Suppressor macrophage treated with lipopolysaccharide for 4 hours (primary cell): ENCODE measurements at regions not wholly inside any gene's neighbourhood (a gene's known extent, or its start where the extent isn't known, plus 50 kb on each side); places are given as distances from the start of the nearest gene placed in this dataset.
"Not testable (repeated sequence)": the region's sequence is repeated elsewhere in the genome, so short reads cannot be mapped to it uniquely, and the experiment has no call there.

Experiments
- DNase-seq: peaks from one replicate; pipeline ENCODE4 v3.0.0-alpha.2; 2020

DNA sequence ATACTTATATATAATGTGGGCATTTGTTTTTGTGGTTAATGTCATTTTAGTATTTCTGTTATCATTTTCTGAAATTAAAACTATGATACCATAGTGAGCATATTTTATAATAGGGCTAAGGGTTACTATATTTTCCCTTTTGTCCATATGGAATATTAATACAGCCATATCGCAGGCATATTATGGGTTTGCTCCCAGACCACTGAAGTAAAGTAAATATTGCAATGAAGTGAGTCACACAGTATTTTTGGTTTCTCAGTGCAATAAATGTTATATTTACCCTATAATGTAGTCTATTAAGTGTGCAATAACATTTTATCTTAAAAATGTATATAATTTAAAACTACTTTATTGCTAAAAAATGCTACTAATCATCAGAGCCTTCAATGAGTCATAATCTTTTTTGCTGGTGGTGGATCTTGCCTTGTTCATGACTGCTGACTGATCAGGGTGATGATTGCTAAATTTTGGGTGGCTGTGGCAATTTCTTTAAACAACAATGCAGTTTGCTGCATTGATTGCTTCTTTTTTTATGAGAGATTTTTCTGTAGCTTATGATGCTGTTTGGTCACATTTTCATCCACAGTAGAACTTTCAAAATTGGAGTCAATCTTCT is 1044.5 kb upstream of the NOVA1 start:
- no peak for DNase-seq

- DNase-seq = no peak
These were observed 1062.8 kb upstream of the NOVA1 start for GRCh38 chr14:27660683-27661082.

DNA sequence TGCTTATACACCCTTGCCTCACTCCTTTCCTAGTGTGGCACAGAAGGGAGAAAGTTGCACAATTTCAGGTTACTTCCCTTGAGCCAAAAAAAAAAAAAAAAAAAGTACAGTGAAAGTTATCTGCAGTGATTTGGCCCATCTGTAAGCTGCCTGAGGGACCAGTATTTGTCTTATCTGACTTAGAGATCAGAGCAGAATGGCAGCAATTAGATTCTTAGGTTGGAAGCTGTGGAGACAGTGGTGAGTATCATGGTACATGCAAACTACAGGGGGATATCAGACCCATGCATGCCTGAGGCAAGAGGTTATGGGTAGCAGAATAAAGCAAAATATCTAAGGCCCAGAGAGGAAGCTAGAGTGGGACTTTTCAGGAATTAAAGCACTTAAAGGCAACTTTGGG is 1070.7 kb upstream of the NOVA1 start:
- DNase-seq = no peak

- no peak for DNase-seq
These were observed 1074.2 kb upstream of the NOVA1 start for GRCh38 chr14:27672047-27672446.

DNA sequence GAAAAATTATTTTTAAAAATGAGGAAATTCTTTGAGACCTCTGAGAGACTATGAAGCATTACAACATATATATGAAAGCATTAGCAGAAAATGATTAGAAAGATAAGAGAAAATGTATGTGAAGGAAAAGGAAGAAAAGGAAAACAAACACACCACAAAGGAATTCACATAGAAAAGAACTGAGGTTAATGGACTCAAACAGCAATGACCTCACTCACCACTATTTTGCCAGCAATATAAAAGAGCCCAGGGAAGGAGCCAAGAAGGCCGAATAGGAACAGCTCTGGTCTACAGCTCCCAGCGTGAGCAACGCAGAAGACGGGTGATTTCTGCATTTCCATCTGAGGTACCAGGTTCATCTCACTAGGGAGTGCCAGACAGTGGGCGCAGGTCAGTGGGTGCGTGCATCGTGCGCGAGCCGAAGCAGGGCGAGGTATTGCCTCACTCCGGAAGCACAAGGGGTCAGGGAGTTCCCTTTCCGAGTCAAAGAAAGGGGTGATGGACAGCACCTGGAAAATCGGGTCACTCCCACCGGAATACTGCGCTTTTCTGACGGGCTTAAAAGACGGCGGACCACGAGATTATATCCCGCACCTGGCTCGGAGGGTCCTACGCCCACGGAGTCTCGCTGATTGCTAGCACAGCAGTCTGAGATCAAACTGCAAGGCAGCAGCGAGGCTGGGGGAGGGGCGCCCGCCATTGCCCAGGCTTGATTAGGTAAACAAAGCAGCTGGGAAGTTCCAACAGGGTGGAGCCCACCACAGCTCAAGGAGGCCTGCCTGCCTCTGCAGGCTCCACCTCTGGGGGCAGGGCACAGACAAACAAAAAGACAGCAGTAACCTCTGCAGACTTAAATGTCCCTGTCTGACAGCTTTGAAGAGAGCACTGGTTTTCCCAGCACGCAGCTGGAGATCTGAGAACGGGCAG is 1075.2 kb upstream of the NOVA1 start:
- DNase-seq = not testable (repeated sequence)

GRCh38 chr14:27686137-27686536 is 1080.5 kb upstream of the FOXG1 start:
- no peak for DNase-seq

DNA sequence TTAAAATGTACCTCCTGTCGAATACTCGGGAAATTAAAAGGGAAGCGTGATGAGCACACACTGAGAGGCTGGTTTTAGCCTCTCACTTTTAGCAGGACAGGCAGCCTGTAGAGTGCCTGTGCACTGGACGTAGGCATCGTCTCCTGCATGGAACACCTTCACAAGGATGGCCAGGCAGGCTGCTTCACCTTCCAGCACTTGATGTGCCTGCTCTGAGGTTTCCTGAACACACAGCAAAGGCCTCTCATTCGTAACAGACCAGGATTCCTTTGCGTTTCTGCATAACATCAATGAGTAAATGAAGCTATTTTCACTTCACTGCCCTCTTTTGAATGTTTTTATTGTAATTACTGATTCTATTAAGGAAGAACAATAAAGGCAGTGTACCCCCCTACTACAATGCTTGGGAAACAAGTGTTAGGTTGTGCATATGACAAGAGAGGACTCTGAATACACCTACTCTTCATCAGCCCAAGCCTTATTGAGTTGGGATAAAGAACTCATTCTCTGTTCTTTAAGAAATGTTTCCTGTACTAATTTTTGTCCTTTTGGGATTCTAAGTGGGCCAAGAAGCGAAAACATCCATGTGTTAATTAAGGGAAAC is 1077.6 kb upstream of the FOXG1 start:
- DNase-seq = no peak

DNA sequence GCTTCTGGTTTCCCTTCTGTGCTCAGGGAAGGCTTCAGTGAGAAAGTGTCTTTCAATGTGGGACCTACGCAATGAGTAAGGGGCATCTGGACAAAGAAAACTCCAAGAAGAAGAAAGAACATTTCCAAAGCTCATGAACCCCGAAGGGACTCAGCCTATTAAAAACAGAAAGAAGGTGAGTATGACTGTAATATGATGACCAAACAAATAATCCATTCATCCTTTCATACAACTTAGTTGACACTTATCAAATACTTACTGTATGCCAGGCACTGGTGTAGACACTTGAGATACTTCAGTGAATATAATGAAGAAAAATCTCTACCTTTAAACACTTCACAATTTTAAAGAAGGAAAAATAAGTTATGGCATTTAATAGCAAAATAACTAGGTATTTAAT is 1054.2 kb upstream of the FOXG1 start:
- DNase-seq = no peak

GRCh38 chr14:27715561-27715960 is 1051.0 kb upstream of the FOXG1 start:
- DNase-seq = no peak

DNA sequence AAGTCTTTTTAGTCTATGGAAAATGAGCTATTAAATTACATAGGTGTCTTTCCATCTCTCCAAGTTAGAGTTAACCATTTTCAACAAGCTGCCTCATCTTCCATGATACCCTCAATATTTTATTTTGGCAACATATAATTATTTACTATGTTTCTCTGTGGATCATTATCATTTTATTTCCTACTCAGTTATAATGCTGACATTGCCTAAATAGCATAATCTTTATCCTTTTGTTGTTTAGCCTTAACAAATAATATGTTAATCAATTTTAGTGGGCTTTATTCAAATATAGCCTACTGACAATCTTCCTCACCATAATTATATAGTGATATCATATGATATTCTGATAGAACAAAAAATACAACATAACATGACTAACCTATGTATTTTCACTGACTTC is 1044.8 kb upstream of the FOXG1 start:
- no peak for DNase-seq

GRCh38 chr14:27725482-27725881 is 1041.1 kb upstream of the FOXG1 start:
- no peak for DNase-seq

GRCh38 chr14:27727251-27727770 is 1039.3 kb upstream of the FOXG1 start:
- DNase-seq = no peak

GRCh38 chr14:27730204-27730603 is 1036.4 kb upstream of the FOXG1 start:
- no peak for DNase-seq

GRCh38 chr14:27739657-27740156 is 1026.9 kb upstream of the FOXG1 start:
- DNase-seq = no peak

DNA sequence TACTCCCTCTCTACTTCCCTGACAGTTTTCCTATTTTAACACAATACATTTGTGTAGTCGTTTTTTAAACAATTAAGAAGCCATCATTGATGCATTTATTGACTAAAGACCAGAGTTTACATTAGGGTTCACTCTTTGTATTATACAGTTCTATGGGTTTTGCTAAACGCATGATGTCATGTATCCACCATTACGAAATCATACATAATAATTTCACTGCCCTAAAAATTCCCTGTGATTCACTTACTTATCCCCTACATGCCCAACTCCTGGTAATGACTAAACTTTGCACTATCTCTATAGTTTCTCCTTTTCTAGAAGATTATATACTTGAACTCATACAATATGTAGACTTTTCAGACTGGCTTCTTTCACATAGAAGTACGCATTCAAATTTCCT is 1016.5 kb upstream of the FOXG1 start:
- peak; percentile 24 for DNase-seq

DNA sequence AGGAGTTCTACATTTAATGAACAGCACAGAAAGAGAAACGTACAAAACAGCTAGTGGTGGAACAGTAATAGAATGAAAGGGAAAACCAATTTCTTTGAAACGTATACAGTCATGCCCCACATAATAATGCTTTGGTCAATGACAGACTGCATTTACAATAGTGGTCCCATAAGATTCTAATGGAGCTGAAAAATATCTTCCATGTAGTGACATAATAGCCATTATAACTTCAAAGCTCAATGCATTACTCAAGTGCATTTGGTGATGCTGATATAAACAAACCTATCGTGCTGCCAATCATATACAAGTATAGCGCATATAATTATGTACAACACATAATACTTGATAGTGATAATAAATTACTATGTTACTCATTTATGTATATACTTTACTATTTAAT is 1008.9 kb upstream of the FOXG1 start:
- DNase-seq = not testable (repeated sequence)

GRCh38 chr14:27760367-27760766 is 1006.2 kb upstream of the FOXG1 start:
- DNase-seq = not testable (repeated sequence)

DNA sequence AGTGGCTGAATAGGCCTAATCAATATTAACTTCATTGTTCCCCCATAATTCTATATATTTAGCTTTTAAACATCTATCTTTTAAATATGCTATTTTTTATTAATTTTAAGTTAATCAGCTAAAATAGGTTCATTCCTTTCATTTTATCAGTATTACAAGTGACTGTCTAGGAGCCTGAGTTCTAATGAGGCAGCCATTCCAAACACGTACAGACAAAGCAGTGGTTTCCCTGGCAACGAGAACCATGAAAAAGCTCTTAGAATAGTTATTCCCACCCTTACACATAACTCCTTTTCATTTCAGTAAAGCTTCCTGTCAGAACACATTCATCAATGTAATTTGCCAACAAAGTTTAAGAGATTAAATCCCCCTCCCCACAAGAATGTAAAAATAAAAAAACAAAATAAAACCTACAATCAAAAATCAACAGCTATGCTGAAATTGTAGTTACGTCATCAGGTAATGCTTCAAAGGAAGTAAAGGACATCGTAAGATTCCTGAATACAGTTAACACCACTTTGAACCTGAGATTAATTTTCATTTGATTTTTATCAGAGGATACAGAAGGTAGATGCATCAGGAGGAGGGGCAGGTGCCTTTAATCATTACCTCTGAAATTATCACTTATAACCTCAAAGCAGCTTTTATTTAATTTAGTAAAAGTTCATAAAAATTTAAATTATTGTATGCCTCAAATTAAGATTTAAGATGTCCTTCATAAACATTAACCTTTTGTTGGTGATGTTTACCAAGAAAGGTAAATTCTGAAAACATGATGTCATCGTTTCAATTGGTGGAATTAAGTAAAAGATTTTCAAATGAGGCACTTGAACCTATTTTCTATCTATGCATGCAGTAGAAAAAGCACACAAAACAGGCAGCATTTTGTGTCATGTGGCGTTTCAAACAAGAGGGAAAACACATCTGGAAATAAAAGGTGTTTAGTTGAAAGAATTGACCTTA is 967.2 kb upstream of the FOXG1 start:
- DNase-seq = not testable (repeated sequence)

DNA sequence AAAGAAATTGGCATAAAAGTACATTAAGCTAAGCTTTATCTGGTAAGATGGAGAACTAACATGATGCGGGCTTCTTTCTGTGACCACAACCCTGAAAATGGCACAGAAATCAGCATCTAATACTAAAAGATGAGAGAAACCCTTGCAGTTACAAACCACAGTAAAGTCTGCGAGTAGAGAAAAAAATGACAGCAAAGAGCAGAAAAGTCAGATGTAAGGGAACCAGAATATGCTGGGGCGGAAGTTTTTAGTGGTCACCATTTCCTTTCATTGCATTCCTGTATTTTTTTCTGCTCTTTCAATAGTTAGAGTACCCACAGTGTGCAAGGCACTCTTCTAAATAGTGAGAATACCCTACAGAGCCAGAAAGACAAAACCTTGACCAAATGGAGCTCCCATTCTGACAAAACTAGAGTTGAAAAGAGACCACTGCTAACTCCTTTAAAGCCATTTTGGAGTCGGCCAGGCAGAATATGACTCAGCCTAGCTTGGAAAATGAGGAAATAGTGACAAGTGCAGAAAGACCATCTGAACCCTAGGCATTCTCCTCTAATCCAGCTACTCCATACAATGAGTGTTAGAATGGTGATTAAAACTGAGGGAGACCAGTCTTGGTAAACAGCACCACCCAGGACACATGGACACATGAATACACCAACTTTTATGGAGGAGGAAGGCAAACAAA is 948.7 kb upstream of the FOXG1 start:
- DNase-seq = peak; percentile 4

- peak; percentile 66 for DNase-seq
These were observed 940.4 kb upstream of the FOXG1 start for GRCh38 chr14:27826149-27826548.

DNA sequence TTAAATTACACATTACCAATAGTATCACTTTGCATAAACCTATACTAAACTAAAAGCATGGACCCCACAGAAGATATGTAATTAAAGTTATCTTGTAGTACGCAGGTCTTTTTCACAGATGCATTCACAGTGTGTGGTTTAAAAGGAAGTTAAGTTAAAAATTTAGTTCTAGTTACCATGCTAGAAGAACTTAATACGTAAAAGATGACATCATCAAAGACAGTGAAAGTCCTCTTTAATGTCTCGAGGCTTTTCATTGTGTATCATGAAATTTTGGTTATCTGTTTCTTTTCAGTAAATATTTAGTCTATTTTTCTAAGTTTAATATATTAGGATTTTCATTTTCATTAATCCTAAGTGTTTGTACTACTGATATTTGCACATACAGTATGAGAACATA is 934.6 kb upstream of the FOXG1 start:
- not testable (repeated sequence) for DNase-seq

DNA sequence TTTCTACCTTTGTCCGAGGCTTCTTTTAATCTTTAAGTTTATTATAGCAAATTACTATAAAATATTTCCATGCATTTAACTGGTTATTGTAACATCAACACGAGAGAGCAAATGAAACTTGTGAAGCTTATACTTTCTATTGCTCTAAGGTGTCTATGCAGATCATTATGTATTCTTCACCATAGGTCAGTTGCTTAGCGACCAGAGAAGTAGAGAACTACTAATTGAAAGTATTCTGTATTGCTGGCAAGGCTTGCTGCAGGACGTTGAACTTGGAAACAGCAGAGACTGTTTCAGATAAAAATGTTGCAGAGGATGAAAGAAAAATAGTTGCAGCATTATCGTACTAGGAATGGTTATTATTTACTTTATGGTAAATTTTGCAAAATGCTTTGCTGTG is 933.6 kb upstream of the FOXG1 start:
- DNase-seq = not testable (repeated sequence)
